AG08395 (cell line): ENCODE measurements at regions not wholly inside any gene's neighbourhood (a gene's known extent, or its start where the extent isn't known, plus 50 kb on each side); places are given as distances from the start of the nearest gene placed in this dataset.
A peak's percentile ranks its signal among the peaks of the same experiment; 100 is the strongest.

Source experiments
- DNase-seq: peaks from one replicate; pipeline ENCODE4 v3.0.0; 2012; ENCODE audit warnings: mixed read lengths, low spot score

DNA sequence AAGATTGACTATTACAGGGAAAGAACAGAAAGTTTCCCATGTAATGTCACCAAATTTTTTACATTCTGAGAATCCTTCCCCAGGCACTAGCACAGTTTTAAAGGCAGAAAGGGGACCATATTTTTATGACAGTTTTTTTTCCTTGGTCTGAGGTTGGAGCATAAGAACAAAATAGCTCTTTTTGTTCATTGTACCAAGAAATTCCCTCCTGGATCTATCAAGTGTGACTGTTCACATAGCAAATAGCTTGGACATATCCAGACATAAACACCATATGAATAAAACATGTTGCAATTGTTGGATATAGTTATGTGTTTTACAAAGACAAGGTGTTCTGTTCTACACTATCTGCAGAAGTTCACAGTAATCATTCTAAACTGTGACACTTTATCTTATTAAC is 182.4 kb upstream of the ADGRL2 start:
- DNase-seq, result no peak

DNA sequence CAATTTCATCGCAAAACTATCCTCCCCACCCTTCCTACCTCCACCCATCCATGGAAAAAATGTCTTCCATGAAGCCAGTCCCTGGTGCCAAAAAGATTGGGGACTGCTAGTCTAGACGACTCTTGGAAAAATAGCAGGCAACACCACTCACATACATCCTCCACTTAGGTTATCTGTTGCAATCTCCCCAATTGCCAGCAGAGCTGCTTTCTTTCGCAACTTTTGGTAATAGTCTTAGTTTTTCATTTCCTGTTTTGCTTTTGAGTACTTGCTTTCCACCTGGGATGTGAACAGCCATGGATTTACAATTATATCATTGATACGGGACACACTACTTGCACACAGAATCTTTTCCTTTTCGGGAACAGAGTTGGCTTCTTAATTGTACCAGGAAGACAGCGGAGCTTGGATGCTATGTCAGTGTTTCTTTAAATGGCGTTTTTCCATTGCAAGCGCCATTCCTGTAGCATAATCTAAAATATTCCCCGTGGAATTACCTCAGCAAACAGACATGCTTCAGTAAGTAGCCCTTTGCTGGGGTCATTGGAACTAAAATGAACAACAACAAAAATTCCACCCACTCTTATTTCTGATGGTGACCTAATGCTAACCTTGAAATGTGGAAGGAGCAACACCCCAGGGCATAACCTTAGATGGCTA is 183.3 kb upstream of the ADGRL2 start:
- peak; percentile 9 for DNase-seq

DNA sequence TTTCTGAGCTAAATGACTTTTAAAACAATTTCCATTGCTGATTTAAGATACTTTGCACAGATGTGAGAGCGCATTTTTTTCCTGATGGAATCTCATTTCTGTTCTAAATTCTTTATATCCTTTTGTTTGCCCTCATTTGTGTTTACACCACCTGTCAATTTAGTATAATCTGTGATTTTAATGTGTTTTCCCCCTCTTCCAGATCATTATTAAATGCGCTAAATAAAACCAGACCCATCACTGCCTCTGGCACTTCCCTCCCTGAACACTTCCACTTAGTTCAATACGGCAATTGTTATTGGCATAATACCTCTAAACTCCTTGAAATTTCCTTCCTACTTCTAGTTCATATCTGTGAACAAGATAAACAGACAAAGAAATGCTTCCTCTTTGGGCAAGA is 186.9 kb upstream of the ADGRL2 start:
- DNase-seq, result no peak

DNA sequence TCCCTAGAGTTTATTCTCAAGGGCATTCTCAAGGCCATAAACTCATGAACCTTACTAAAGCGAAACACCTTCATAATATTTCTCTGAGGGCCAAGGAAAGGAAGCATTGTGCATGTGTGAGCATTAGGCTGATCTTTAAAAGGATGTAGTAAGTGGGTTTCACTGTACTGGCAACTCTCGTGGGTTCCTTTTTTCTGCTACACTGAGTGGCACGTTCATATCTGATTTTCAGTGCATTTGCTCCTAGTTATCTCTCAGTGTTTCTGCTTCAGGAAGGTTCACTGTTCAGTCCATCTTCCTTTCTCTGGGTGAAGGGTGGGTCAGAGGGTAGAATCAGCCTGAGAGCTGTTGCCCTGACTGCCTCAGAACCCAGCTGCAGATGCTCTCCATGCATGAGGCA is 192.8 kb upstream of the ADGRL2 start:
- DNase-seq, result no peak

DNA sequence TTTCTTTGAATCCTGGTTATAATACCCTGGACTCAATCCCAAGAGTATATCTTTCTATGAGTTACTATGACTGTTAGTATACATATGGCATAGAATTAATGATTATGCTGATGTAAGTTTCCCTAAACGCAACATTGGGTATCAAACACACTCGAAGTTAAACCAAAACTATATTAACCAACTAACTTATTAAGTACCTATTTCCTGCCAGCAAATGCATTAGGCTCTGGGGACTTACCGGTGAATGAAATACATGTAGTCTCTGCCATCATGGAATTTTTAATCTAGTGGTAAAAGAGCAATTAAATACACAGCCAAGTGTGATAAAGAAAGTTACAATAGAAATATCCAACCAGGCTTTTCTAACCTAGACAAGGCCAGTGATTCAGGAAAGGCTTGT is 193.6 kb upstream of the ADGRL2 start:
- DNase-seq, result no peak

DNA sequence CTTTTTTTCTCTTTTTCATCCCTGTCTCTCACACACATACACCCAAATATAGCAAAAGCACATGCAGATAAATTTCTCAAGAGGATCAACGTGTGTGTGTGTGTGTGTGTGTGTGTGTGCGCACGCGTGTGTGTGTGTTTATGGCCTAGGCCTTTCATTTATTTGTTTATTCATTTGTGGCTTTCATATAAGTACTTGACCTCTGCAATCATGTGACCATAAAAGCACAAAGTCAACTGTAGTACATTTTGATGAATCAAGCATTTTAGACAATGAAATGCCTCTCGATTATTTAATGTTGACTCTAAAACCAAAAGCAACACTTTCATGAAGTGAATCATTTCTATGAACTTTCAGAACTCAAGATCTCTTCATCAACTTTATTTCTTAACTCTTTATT is 194.1 kb upstream of the ADGRL2 start:
- DNase-seq, result no peak

DNA sequence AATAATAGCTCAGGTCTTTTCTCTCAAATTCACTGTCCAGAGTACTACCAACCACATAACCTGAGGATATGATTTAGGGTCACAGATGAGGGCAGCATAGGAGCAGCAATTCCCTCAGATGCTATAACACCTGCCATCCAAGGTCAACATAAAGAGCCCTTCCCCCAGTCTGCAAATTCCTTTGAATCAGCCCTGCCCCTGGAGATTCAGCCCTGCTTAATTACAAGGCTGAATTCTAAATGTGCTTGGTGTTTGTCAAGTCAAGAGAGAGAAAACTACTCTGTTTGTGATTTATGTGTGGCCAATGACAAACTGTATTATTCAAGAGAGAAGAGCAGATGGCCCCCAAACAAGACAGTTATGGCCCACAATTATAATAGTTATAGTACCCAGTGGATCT is 195.7 kb upstream of the ADGRL2 start:
- no peak for DNase-seq

DNA sequence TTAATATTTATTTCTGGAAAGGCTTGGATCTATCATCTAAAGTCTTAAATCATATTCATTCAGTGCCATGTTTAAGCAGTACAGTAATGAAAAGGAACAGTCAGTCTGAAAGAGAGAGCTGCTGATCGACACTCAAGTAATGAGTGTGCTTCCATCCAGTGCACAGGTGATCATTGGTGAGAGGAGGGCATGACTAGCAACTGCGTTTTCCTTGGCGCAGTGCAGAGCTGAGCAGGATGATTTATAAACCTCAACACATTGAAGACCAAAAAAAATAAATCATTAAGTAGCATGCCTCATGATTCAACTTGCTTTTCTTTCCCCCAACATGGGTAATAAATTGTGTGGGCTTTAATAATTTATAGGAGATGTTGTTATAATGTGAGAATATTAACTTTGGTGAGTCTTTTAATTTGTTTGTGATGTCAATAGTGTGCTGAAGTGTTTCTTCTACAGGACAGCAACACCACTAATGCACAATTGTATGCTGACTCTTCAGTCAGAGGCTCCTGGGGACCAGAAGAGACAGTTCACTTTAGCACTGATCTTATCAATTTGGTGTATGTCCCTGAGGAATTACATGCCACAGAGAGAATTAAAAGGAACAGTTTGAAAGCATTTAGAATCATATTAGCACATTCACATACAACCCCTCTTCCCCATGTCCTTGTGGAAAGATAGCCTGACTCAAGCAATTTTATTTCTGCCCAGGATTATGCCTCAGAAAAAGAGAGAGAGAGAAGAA is 199.7 kb upstream of the ADGRL2 start:
- DNase-seq, result no peak

DNA sequence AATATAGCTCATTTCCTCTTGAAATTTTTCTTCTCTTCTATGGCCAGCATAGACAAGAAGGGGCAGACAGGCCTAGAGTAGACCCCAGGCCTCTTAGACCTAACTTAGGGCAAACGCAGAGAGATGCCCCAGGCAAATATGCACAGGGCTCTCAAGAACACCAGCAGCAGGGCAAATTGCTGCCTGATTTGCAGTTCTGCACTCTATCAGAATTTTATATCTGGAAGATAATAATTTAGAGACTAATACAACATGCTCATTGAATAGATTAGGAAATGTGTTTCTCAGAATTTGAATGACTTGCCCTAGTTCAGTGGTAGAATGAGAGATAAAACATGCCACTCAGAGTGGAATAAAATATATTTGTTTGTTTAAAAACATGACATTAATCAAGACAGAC is 200.4 kb upstream of the ADGRL2 start:
- DNase-seq, result no peak

DNA sequence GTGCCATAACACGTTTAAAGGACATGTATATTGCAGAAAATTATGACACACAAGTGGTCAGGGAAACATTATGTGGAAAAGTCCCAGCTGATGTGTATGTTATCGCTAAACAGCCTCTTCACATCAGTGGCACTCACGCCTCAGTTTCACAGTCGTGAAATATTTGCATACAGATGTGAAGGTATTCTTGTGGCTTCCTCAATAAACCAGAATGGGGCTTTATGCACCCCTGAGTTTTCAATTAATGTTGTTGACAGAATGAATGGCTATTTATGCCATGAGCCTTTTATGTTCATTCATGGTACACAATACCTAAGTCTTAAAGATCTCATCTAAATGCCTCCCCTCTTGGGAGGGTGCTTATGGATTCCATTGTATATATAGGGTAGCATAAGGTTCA is 202.1 kb upstream of the ADGRL2 start:
- no peak for DNase-seq

DNA sequence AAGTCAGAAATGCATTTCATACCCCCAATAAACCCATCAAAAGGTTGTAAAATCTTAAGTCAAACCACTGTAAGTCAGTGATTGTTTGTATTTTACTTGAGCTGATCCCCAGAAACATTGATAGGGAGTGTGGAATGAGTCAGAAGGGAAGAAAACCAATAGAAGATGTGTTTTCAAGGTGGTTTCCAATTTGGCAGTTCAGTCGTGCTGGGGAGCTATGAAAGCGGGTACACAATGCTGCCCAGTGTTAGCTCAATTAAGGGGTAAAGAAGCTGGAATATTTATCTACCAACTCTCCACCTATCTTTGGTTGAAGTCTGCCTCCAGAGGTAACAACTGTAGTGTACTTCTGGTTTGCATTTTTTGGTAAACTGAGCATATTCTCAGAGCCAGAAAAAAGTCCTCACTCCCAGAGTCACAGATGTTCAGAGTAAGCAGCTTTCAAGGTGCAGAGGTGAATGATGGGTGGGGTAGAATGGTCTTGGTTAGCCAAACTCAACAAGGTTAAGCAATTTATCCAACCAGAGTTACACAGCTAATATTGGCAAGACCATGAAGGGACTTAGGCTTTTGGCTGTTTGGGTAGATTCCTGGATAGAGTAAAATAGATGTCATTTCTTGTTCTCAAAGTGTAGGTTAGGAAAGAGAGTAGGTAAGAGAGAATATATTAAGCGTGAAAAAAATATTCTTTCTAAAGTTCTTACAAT is 202.9 kb upstream of the ADGRL2 start:
- no peak for DNase-seq

DNA sequence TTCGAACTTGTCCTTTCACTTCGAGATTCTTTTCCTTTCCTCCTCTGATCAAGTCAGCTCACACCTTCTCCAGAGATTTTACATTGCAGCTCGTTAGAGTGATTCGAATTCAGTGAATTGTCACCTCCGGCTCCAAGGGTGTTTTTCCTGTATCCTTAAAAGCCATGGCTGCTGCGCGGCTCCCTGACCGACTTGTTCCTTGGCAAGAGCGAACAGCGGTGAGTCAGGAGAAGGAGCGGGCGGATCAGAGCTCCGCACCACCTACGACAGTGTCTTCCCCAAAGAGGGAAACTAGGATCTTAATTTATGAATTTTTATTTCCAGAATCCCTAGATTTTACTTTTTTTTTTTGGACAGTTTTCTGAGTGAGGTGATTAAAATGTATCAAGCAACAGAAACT is 204.4 kb upstream of the ADGRL2 start:
- DNase-seq, result no peak

DNA sequence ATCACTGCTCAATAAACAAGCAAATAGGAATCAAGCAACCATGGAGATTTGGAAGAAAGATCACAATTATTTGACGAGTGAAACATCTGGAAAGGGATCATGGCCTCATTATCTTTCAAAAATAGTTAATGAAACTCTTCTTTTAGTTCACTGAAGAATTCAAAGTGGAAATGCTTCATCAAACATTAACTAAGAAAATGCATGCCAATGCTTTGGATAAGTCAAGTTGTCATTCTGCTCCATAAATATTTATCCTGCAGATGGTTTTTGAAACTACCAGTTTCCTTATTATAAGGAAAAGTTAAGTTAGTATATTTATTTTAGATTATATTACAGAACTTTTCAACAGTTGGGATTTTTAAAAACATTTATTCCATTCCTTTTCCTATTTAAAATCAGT is 206.5 kb upstream of the ADGRL2 start:
- DNase-seq, result no peak

DNA sequence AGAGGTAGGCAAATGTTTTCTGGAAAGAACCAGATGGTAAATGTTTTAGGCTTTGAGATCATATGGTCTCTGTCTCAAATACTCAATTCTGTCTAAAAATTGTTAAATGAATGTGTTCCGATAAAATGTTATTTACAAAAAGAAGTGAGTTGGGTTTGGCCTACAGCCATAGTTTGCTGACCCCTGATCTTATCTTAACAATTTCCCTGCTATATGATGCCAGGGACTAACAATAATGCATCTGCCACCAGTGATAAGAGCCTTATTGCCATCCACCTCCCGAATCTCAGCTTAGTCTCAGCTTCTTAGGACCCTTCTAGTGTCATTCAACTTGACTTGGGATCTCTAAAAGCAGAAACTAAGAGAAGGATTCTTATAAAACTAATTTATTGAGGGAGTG is 208.5 kb upstream of the ADGRL2 start:
- no peak for DNase-seq

DNA sequence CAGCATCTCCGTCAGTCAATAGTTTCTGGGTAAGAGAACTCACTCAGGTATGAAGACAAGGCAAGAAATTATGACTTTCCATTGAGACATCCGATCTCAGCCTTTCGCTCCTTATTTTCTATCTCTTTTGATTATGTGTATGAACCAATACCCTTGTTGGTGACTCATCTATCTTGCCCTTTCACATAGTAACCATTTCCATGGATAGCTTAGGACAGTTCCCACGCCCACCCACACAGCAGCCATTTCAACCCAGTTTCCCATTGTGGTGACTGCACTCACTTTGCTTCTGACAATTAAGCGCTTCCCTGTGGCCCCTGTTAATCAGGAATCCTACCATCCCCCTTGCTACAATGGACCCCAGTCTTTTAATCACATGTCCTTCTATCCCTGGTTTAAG is 210.6 kb upstream of the ADGRL2 start:
- no peak for DNase-seq

DNA sequence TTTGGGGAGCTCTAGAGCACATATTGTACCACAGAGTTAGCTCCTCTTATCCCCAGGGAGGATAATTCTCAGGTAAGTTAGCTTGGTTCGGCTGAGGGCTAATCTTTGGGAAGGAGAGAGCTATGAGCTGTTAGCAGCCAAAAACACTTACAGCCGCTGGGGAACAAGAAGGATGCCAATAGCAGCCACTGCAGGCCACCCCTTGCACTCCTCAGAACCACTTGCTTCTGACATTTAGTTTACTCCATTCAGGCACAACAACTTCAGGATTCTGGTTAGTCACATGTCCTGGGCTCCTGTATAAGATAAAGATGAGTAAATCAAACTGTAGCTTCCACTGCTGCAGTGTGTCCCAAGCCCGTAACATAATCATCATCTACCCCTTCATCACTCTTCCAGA is 212.6 kb upstream of the ADGRL2 start:
- DNase-seq, result no peak

DNA sequence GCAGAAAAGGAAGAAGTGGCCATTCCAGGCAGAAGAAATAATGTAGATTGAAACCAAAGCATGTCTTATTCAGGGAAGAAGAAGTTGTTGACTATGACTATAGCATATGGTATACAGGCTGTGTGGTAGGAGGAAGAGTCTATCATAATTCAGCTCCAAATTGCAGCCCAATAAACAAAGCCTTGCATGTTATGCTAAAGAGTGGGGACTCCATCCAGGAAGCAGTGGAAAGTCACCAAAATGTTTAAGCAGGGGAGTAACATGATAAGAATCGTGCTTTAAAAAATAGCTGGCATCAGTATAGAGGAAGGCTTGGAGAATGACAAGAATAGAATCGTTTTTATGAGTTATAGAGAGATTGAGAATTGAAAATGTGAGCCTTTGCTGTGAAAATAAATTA is 213.3 kb upstream of the ADGRL2 start:
- DNase-seq, result no peak

DNA sequence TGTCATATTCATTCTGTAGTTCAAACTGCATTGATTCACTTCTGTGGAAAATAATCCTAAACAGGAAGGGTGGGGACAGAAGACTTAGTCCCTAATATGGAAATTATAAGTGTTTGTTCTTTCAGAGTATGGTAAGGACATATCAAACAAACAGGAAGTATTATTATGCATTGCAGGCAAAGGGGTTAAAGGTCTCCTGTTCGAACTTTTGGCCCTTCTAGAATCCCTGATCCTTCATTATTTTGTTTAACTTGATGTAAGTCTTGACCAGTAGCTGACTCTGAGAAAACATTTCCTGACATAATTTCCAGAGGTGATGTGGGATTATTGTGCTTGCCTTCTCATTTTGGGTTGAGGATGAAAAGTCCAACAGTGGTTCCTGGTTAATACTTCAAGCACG is 215.4 kb upstream of the ADGRL2 start:
- no peak for DNase-seq

DNA sequence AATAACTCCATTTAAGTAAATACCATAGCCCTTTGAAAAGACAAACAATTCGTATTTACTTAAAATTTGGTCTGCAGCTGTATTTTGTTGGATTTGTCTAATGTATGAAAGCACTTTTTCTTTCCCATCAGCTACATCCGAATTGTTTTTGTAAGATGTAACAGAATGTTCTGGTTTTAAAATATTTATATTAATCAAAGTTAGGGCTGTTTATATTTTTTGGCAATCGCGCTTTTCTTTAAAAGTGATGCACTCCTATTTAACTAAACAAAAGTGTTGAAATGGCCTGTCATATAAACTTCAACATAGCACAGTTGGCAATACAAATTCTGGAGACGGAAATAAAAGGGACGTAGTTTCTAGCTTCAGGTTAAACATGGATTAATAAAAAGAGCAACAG is 216.3 kb upstream of the ADGRL2 start:
- DNase-seq, result no peak

DNA sequence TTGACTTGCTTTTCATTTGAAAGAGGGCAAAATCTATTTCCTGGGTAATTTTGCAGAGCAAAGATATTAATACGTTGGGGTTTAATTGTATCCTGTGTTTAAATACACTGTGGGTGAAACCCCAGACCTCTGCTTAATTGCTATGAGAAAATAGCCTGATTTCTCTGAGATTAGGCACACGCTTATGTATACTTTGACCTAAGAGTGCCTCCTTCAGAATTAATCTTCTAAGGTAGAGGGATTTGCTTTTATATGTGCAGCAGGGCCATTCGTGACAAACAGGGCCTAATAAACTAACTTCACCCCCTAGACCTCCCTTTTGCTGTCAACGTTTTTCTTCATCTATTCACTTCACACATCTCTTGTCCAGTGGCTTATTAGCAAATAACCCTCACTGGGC is 216.9 kb upstream of the ADGRL2 start:
- DNase-seq, result no peak

DNA sequence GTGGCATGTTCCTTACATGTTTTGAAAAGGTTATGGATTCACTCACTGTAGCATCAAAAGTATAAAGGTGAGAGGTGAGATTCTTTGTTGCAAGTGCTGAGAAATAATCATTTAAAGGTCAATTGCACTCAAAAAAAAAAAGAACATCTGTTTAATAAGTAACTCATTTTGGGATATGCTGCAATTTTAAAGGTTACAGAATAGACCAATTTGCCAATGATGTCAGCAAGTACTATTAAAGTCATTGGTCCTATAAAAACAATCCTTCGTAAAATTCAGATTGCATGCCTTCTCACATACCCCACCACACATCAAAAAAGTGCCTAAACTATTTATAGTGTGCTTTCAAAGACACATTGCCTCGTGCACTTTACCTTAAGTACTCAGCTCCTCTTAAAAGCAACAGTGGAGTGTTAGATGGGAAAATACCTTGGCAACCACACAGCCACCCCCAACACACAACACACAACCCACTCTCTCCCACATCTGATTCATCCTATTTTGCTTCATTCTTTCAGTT is 218.2 kb upstream of the ADGRL2 start:
- DNase-seq, result no peak

DNA sequence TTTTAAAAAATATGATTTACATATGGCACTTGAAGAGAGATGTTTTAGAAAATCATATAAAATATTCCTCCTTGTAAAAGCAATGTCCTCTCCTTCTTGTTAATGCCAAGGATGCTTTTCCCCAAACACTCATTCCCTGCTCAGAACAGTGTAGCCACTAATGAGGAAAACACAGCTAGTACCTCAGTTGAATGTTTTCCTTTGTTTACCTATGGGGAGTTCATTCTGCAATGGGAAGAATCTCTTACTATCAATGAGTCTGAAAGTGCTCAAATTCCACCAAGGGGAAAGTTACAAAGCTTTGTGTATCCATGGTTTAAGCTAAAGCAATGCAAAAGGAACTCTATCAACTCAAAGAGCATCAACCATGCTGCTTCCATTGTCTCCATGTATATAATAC is 221.9 kb upstream of the ADGRL2 start:
- DNase-seq, result no peak

DNA sequence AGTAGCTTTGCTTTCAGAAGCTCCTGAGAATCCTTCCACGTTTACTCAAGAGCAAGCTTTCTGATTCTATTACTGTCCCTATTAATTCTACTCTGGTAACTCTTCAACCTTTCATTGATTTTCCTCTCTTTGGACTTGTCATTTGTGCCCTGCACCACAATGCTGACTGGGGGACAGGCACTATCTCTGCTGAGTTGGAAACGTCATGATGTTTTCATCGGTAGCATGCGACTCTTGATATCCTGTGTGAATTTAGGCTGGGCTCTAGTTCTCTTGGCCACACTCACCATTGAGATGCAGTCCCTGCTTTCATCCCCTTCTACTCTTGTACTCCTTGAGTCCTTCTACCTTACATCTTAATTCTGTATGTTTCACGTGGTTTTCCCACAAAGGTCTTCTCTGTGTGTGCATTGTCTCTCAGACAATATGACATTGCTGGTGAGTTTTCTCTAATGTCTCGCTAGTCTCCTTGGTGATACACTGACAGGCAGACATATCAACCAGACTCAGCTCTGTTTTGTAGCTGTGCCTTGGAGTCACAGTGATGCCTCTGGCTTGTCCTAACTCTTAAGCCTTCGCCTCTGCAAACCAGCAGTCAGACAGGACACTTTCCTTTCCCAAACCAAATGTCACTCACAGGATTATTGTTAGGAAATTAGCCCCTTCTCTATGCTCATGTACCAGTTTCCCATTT is 223.6 kb upstream of the ADGRL2 start:
- no peak for DNase-seq
